Coronary artery (tissue), 2 donors: ENCODE measurements at regions not wholly inside any gene's neighbourhood (a gene's known extent, or its start where the extent isn't known, plus 50 kb on each side); places are given as distances from the start of the nearest gene placed in this dataset.

Experiments used
- DNase-seq: peaks from one replicate; pipeline ENCODE4 v3.0.0-alpha.2; 2017; ENCODE audit warnings: low spot score
- H3K27ac ChIP-seq, 2 donors: fragments of 200-600 bp; sonication (generic); one replicate each; pipeline ENCODE4 v1.5.1; 2016 to 2019
- H3K4me3 ChIP-seq: fragments of 200-600 bp; sonication (generic); 2 replicates; pipeline ENCODE4 v1.5.1; 2016; ENCODE audit warnings: mild to moderate bottlenecking, moderate library complexity
- TF ChIP-seq, protein P1 (sequence below): fragments of 200-600 bp; sonication (generic); IDR thresholded peaks from one replicate; pipeline ENCODE4 v1.5.1; 2019; ENCODE audit warnings: antibody characterized with exemption

GRCh38 chr5:30592833-30593232 lies 600.7 kb upstream of the CDH6 start:
- TF ChIP-seq, protein P1, sequence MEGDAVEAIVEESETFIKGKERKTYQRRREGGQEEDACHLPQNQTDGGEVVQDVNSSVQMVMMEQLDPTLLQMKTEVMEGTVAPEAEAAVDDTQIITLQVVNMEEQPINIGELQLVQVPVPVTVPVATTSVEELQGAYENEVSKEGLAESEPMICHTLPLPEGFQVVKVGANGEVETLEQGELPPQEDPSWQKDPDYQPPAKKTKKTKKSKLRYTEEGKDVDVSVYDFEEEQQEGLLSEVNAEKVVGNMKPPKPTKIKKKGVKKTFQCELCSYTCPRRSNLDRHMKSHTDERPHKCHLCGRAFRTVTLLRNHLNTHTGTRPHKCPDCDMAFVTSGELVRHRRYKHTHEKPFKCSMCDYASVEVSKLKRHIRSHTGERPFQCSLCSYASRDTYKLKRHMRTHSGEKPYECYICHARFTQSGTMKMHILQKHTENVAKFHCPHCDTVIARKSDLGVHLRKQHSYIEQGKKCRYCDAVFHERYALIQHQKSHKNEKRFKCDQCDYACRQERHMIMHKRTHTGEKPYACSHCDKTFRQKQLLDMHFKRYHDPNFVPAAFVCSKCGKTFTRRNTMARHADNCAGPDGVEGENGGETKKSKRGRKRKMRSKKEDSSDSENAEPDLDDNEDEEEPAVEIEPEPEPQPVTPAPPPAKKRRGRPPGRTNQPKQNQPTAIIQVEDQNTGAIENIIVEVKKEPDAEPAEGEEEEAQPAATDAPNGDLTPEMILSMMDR, result no peak
- Histone ChIP-seq H3K27ac (no peak overlapping the region), H3K4me3 (no peak overlapping the region)
- no peak for DNase-seq

DNA sequence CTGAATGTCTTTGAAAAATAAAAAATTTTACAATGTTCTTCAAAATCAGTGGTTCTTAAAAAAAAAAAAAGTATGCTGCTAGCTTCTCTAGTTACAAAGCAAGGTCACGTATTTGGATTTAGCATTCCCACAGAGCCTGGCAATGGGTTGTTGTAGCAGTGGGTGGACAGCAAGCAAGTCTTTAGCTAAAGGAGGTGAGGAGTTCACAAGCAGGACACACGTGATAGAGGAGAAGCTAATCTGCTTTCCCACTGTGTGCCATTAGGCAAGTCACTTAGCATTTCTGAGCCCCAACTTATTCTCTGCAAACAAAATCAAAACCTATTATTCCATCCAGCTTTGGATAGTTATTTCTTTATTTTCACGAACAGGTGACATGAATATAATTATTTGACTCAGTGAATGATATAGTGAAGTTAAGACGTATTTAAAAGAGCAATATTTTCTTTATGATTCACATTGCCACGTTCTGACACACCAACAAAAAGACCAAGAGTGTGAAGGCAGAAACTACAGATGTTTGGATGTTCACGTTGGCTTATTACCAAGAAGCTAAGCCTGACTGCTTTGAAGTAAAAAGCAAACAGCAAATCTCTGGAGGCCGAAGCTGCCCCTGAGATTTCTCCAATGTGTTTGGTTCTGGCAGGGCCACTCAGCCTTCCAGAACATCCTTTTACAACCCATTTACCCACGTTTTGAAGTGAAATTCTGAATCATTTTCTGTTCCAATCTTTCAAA lies 612.1 kb upstream of the CDH6 start:
- TF ChIP-seq, protein P1, result no peak
- no peak overlapping the region for H3K4me3 ChIP-seq
- DNase-seq, result no peak

GRCh38 chr5:30574761-30575160 lies 618.7 kb upstream of the CDH6 start:
- TF ChIP-seq, protein P1, result no peak
- DNase-seq, result no peak

More for the DNA sequence above, 612.1 kb upstream of the CDH6 start:
- H3K27ac ChIP-seq, result no peak overlapping the region

DNA sequence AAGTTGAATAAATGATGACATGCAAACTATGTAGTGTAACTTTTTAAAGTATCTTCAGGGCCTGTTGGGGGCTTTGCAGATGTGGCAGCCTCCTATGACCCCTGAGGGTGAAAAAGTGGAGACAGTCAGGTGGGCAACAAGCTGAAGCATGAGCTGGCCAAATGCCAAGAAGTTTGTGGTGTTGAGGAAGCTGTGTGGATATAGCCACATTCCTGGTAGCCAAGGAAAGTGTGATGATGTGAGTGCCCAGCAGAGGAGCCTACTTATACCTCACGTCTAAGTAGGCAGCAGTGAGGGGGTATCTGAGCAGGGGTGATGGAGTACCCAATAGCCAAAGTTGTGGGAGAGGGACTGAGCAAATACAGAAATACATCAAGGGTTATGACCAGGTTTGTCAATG lies 621.2 kb upstream of the CDH6 start:
- Histone ChIP-seq H3K4me3 (no peak overlapping the region), H3K27ac (no peak overlapping the region)
- TF ChIP-seq, protein P1, result no peak
- DNase-seq, result no peak

More at GRCh38 chr5:30574761-30575160, 618.7 kb upstream of the CDH6 start:
- H3K4me3 ChIP-seq, result no peak overlapping the region
- no peak overlapping the region for H3K27ac ChIP-seq

DNA sequence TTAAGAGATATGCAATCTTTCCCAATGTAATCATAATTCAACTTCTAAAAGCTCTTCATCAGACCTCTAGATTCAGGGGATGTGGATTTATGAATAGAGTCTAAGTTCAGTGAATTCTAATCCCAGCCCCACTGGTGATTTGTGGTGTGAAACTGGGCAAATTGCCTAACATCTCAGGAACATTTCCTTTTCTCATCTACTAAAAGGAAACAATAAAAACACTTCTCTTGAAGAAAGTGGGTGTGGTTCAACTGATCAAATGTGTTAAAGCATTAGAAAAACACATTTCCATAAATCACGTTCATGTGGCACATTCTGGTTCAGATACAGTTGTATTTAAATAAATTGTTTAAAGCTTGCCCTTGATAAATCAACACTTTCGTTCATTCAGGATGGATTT lies 631.7 kb upstream of the CDH6 start:
- H3K4me3 ChIP-seq, result no peak overlapping the region
- TF ChIP-seq, protein P1, result no peak
- H3K27ac ChIP-seq, result no peak overlapping the region
- DNase-seq, result no peak

DNA sequence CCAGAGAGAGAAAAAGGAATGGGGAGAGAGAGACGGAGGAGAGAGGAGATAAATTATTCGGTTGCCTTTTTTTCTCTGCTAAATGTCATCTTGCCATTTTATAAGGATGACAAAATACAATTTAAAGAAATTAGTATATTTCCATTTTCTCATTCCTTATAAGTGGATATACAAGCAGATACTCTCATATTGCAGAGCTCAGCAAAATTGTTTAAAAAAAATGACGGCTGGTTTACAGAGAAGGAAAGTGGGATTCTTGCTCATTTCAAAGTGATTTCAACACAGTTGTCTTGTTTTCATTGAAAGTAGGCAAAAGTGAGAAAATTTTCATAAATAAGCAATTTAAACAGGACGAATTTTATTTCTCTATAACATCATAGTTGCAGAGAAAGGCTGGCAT lies 641.9 kb upstream of the CDH6 start:
- no peak for DNase-seq
- Histone ChIP-seq H3K4me3 (no peak overlapping the region), H3K27ac (no peak overlapping the region)
- TF ChIP-seq, protein P1, result no peak

DNA sequence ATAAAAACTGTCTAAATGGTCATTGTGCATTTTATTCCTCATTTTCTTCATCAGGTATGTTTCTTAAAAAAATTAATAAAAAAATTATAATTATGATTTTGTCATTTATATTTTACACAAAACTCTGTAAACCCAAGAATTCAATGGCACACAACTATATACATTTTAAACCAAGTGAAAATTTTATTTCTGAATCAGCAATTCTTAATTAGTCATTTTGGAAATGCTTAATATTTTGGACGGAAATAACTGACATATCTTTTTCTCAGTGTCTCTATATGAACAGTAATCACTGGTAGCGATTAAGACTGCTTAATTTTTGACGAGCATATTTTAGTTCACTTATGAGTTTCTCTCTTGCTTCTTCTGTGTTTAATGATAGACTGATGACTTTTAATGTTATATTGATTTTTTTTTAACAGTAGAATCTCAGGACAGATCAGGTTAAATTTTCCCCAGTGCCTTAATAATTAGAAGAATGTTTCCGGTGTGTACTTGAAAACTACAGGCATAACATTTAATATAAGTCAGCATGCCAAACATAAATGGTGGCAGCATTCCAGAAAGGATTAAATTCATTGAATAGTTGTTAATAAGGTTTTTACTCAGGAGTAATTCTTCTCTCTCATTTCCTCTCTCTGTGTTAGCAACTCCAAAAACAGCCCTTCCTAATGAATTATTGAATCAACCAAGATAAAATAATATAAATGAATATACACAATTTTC lies 644.7 kb upstream of the CDH6 start:
- Histone ChIP-seq H3K4me3 (no peak overlapping the region), H3K27ac (no peak overlapping the region)
- DNase-seq, result no peak
- TF ChIP-seq, protein P1, result no peak
